ENCODE measurements at regions not wholly inside any gene's neighbourhood (a gene's known extent, or its start where the extent isn't known, plus 50 kb on each side); places are given as distances from the start of the nearest gene placed in this dataset.
"Not testable (repeated sequence)": the region's sequence is repeated elsewhere in the genome, so short reads cannot be mapped to it uniquely, and the experiment has no call there.

DNA sequence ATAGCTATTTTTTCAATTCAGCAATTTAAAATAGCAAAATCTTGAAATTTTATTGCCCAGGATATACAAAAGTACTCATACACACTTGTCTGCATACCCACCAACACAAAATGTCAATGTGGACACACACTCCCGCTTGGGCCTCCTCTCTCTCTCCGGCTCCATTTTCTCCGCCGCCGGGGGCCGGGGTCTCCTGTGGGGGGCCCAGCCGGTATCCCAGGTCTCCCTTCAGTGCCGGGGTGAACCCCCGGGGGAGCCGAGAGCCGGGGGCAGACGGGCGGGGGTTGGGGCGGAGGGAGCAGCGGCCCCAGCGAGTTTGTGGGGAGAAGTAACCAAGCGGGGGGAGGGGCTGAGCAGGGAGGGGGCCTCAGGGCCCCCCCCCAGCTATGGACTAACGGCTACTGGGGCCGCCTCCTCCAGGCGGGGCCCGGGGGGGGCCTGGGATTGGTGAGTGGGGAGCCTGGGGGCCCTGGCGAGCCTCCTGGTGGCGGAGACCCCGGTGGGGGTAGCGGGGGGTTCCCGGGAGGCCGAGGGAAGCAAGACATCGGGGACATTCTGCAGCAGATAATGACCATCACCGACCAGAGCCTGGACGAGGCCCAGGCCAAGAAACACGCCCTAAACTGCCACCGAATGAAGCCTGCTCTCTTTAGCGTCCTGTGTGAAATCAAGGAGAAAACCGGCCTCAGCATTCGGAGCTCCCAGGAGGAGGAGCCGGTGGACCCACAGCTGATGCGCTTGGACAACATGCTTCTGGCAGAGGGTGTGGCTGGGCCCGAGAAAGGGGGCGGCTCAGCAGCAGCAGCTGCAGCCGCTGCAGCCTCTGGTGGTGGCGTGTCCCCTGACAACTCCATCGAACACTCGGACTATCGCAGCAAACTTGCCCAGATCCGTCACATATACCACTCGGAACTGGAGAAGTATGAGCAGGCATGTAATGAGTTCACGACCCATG is 56.6 kb downstream of the CHST2 start:
- not testable (repeated sequence) for DNase-seq

DNA sequence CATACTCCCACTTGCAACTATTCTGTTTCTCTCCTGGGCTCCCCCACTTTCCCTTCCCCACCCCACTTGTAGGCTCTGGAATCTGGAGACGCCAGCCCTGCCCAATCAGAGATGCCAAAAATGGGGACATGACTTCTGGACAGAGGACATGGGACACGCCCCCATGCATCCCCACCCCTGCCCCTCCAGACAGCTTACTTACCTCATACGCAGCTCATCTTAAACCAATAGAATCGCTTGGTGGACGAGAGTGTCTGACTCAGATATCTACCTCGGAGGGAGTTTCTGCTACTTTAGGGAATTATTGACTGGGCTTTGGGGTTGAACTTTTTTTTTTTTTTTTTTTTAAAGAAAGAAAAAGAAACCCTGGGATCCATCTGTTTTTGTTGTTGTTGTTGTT is 58.4 kb downstream of the CHST2 start:
- DNase-seq, result not testable (repeated sequence)

DNA sequence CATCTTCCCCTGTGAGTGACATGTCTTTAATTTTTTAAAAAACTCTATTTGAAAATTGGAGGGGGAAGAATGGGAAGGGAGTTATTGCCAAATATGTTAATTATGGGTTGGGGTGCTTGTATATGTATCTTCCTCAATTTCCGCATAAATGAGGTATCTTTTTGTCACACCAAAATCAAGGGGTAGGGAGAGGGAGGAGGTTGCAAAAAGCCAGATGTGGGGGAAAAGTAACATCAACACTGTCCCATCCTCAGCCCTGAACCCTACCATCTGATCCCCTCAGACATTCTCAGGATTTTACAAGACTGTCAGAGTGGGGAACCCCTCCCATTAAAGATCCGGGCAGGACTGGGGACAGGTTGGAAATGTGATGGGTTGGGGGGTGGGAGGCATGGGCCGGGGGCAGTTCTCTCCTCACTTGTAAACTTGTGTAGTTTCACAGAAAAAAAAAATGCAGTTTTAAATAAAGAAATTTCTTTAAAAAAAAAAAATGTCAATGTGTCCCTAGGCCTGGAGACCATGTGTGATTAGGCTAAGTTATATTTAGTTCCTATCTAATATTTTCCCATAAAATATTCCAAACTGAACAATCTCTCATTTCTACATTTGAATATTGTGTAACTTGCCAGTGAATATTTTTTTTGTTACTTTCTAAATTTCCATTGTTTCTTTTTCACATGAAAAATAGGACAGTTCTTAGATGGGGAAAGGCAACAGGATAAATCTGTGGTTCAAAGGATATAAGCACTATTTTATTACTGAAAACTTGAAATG is 59.4 kb downstream of the CHST2 start:
- DNase-seq, result not testable (repeated sequence)

DNA sequence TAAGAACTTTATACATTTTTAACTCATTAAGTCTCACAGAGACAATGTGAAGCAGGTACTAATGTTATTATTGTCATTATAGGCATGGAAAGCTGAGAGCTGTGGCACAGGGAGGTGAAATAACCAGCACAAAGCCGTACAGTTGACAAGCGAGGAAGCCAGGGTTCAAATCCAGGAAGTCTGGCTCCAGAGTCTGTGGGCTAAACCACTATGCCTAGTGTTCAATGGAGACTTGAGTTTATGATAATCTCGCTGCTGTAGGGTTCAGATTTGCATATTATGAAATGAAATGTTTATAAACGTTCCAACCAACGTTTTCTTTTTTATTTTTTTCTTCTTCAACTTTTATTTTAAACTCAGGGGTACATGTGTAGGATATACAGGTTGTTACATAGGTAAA is 60.0 kb downstream of the CHST2 start:
- no peak for DNase-seq

DNA sequence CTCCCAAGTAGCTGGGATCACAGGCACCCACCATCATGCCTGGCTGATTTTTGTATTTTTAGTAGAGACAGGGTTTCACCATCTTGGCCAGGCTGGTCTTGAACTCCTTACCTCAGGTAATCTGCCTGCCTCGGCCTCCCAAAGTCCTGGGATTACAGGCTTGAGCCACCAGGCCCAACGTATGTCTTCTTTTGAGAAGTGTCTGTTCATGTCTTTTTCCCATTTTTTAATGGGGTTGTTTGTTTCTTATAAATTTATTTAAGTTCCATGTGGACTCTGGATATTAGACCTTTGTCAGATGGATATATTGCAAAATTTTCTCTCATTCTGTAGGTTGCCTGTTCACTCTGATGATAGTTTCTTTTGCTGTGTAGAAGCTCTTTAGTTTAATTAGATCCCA is 61.3 kb downstream of the CHST2 start:
- DNase-seq, result not testable (repeated sequence)

DNA sequence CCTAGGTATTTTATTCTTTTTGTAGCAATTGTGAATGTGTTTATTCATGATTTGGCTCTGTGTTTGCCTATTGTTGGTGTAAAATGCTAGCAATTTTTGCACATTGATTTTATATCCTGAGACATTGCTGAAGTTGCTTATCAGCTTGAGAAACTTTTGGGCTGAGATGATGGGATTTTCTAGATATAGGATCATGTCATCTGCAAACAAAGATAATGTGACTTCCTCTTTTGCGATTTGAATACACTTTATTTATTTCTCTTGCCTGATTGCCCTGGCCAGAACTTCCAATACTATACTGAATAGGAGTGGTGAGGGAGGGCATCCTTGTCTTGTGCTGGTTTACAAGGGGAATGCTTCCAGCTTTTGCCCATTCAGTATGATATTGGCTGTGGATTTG is 62.4 kb downstream of the CHST2 start:
- DNase-seq, result not testable (repeated sequence)

DNA sequence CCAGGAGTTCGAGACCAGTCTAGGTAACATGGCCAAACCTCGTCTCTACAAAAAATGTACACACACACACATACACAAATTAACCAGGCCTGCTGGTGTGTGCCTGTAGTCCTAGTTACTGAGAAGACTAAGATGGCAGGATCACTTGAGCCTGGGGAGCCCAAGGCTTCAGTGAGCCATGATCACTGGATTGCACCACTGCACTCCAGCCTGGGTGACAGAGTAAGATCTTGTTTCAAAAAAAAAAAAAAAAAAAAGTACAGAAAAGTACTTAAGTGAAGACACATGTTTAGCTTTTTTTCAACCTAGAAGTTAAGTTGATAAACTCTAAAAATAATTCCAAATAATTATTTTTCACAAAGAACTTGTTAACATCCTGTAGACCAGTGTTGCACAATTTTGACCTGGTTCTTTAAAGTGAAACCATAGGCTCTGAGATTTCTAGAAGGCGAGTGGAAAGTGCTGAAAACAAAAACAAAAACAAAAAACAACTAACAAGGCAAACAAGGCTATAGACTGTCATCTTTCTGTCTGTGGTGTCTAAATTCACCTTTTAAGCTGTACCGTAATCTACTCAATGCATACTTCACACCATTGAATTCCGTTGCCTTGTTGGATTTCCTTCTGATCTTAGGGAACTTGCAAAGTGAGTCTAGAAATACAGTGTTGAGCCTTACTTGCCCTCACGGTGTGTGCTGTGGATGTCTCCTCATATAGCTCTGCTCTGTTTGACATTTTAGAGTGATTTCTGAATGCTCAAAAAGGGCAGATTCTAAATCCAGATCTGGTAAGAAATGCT is 63.5 kb downstream of the CHST2 start:
- no peak for DNase-seq

DNA sequence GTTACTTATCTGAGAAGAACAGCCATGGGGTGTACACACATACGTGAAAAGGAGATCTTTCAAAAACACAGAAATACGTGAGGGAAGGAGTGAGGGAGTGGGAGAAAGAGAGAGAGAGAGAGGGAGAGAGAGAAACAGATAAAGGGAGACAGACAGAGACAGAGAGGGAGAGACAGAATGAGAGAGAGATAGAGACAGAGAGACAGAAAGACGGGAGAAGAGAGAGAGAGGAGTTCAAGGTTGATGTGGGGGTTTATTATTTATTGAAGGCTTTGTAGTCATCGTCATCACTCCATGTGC is 64.0 kb downstream of the CHST2 start:
- DNase-seq, result no peak

DNA sequence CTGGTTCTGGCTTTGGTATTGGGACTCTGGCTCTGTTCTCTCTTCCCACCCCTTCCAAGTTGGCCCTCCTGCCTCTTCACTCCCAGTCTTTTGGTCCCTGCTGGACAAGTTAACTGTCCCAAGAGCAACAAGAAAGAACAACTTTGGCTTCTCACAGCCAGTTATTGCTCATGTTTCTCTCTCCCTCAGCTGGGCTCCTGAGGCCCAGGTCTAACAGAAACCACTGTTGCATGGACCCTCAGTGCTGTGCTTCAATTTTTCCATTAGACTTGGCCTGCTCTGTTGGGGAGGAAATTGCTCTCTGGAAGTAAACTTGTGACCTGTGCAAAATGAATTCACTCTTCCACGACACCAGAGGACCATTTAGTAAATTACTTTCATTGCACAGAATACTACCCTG is 64.5 kb downstream of the CHST2 start:
- DNase-seq, result no peak

DNA sequence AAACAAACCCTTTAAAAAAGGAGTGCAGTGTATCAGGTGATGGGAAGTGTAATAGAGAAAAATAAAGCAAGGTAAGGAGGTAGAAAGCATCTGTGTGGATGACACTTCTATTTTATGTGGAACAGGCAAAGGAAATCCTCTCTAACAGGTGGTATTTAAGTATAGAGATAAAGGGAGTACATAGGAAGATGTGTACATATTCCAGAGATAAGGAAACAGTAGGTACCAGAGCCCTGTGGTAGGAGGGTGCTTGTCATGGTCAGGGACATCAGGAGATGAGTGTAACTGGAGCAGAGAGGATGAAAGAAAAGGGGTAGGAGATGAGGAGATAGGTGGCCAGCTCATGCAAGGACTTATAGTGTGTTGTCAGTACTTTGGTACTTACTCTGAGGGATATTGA is 65.8 kb downstream of the CHST2 start:
- no peak for DNase-seq

DNA sequence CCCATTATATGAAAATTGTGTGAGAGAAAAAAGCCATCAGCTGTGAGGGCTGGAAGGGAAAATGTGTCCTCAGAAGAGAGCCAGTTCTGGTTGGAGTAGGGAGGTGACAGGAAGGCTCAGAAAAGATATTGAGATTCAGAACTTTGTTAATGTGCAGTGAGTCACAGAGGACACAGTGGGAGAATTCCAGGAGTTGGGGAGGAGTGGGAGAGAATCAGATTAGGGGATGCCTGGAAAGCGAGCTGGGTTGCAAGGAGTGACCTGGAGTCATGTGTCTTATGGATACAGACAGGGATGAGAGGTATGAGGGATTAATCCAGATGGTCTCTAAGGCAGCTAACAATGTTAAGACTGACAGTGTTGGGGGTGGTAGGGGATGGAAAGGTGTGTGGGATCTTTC is 67.5 kb downstream of the CHST2 start:
- DNase-seq, result no peak

DNA sequence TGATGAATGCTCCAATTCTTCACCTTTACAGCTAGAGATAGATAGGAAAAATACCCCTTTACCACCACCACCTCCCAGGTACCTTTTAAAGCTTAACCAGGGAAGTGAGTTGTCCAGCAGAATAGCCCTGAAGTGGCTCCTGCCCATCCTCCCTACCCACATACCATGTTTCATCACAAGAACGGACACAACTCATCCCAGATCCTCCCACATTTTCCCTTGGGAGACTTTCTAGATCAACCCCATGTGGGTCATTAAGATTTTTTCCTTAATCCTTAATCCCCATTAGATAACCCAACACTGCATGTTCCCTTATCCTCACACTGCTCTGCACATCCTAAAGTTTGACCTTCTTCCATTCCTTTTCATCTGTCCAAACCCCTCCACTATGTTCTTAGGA is 69.3 kb downstream of the CHST2 start:
- no peak for DNase-seq

DNA sequence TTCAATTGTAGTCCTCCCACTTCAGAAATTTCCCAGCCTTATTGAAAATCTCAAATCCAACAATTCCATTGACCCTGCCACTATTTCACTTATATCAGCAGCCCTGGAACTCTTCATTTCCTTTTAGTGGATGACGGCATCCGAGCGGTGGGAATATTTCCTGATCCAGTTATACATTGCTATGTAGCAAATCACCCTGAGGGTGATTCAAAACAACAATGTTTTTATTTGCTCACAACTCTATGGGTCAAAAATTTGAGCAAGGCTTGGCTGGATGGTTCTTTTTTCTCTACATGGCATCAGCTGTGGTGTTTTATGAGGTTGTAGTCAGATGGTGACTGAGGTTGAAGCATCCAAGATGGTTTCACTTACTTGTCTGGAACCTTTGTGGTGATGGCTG is 70.5 kb downstream of the CHST2 start:
- DNase-seq, result no peak

DNA sequence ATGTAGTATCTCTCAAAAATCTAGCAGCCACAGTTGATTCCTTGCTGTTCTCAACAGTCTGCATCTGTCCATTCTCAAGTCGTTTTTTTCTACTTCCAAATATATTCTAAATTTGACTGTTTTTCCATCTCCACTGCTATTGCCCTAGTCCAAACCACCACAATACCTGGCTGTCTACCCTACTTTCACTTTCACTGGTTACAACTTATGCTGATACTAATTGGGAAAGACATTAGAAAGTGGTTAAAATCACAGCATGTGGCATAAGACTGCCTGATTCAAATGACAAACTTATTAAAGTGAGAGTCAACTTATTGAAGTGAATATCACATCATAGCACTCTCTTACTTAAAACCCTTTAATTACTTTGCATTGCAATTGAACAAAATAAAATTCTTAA is 72.6 kb downstream of the CHST2 start:
- no peak for DNase-seq

DNA sequence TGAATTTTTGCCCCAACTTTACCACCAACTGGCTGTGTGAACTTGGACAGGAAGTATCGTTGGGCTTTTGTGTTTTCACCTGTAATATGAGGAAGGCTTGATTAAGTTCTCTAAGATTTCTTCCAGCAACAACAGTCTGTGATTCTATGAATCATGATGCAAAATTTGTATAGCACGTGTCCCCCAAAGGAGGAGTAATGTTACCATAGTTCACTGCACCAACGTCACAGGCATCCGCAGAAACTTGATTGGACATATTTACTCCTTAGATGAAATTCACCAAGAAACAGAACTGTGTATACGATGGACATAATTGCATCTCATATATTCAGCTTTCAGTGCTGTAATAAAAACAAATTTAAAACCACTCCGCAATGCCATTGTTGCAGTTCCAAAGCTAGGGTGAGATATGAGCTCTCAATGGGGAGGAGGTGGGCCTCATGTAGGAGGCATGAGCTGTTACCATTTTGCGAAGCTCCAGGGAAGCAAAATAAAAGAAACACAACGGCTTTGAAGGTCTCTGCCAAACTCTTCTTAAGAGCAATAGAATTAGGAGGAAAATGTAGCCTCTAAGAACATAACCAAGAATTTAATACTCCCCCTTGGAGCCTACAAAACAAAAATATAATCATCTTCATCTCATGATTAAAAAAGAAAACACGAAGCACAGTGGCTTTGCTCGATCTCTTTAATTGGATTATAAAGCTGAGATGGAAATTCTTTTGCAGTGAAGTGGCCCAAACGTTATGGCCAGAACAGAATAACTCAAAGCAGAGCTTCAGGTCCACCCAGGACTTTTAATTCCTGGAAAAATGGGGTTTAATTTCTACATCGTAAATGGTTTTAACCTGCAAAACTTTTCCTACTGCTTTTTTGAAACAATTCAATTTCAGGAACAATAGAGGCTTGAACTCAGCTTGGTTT is 80.7 kb downstream of the CHST2 start:
- DNase-seq, result no peak

DNA sequence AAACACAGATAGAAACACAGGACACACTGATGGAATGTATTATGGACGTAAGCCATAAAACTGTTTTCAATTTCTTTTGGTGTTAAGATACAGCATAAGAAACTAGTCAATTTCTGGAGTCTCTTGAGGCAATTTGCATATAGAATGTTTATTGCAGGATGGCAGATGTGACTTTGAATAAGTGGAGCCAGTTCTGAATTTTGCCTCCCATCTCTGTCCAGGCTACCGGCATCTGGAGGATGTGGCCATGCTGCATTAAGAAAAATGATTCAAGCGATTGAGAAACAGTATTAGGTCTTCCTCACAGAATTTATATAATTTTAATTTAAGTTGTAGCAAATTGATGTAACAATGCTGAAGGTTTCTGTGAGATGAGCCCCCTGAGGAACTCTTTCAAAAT is 81.5 kb downstream of the CHST2 start:
- DNase-seq, result no peak

DNA sequence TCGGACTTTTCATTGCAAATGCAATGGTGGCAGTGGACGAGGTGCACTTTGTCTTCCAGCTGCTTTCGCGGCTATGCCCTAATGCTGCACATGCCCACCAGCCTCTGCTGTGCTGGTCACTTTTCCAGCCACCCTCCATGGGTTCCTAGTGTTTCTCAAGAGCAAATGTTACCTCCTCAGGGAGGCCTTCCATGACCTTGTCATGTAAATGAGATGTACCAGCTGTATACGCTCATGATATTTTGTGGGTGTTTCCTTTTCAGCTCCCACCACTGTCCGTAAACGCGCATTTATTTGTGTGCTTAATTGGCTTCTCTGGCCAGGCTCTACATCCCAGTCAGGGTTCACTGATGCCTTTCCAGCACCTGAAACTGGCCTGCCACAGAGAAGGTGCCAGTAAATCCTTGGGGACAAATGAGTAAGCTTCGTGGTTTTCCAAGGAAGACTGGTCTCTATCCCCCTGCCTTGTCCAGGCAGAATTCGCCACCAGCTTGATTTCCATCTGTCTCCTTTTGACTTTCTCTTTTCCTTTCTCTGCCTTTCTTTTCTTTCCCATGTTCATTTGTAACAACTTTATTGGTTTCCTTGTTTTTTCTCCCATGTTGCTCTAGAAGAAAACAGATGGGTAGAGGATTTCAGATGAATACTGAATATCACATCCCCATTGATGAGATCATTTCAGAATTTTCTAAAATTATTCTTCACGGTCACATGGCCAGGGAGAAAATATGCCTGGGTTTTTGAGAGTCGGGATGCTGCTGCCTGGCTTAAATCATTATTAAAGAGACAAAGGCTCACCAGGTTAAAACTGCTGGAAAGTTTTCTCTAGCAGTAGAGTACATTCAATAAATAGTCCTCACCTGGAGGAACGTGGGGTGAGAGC is 82.5 kb downstream of the CHST2 start:
- DNase-seq, result no peak

DNA sequence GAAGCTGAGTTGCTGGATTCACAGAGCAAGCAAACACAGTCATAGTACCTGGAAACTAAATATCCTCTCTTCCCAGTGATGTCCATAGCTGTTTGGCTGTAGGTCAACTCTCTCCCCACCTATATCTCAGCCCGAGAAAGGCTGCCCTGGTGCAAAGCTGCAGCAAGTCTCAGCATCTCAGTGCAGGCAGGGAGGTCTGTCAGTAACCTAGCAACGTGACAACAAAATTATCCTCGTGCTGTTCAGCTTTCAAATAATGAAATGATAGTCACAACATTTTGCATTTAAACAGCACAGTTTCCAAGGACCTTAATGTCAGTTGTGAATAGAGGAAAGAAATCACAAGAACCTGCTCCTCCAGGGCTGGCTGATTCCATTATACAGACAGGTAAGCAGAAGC is 83.6 kb downstream of the CHST2 start:
- no peak for DNase-seq

DNA sequence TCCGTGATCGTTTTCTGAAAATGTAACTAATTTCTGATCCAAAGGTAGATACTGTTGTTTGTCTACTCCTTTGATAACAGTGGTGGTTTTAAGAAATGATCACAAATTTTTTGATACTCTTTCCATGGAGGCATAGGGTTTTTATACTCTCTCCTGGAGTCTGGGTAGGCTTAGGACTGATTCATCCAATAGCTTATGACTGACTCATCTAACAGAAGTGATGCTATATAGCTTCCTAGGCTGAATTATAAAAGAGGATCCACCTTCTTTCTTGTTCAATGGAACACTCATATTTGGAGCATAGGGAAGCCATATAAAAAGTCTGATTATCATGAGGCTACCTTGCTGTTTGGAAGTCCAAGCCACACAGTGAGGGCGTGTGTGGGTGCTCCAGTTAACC is 84.3 kb downstream of the CHST2 start:
- DNase-seq, result no peak

DNA sequence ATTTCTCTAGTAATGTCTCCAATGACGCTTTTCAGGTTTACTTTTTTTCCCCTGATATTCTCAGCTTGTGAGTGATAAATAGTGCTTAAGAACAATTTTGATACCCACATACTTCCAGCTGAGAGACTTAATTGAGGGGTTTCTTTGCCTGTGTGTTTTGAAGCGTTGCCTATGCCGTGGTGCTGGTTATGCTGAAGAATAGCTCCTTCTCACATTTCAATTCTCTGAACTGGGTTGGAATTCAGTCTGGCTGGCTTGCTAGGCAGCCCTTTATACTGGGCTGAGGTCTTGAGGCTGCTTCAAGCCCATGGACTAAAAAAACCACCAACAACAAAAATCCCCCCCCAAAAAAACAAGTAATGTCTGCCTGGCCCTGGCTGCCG is 87.4 kb downstream of the CHST2 start:
- DNase-seq, result no peak

DNA sequence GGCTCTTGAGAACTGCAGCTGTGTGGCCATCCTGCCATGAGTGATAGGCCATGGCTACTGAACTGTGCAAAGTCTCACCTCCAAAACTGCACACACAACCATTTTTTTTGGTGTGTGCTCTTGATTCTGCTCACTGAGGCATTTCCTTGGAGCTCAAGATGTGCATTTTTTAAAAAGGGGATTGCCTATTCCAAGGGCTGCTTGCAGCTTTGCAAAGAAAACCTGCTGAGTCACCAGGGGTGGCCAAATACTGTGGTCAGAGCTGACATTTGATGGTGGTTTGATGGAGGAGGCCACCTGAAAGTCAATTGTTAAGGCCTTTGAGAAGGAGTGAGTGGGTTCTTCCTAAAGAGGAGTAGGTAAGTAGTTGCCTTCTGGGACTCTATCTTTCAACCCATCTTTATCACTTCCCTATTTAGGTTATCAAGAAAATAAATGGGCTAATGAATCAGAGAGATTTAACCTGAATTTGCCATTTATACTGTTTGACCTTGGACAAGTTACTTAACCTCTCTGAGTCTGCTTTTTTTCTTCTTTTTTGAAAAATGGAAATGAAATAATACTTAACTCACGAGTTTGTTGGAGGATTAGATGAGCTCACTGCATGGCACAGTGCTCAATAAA is 87.9 kb downstream of the CHST2 start:
- DNase-seq, result peak; percentile 20
